ENCODE measurements at regions not wholly inside any gene's neighbourhood (a gene's known extent, or its start where the extent isn't known, plus 50 kb on each side); places are given as distances from the start of the nearest gene placed in this dataset.

GRCh38 chr2:188919824-188920223 is 54.3 kb upstream of the COL3A1 start:
- ChIA-PET CTCF (no interaction called here), POLR2A (interaction anchor here (0.6 kb wide), 1 partner anchor 992 kb away, joined by 4 read pairs; no protein-coding TSS in a partner anchor)
- TF ChIP-seq MYBL2 (CRISPR knock-in tag; IDR thresholded peaks at IDR 0.05): no peak
- TF ChIP-seq FOXK1 (CRISPR knock-in tag; IDR thresholded peaks at IDR 0.05): no peak
- TF ChIP-seq, protein P1, sequence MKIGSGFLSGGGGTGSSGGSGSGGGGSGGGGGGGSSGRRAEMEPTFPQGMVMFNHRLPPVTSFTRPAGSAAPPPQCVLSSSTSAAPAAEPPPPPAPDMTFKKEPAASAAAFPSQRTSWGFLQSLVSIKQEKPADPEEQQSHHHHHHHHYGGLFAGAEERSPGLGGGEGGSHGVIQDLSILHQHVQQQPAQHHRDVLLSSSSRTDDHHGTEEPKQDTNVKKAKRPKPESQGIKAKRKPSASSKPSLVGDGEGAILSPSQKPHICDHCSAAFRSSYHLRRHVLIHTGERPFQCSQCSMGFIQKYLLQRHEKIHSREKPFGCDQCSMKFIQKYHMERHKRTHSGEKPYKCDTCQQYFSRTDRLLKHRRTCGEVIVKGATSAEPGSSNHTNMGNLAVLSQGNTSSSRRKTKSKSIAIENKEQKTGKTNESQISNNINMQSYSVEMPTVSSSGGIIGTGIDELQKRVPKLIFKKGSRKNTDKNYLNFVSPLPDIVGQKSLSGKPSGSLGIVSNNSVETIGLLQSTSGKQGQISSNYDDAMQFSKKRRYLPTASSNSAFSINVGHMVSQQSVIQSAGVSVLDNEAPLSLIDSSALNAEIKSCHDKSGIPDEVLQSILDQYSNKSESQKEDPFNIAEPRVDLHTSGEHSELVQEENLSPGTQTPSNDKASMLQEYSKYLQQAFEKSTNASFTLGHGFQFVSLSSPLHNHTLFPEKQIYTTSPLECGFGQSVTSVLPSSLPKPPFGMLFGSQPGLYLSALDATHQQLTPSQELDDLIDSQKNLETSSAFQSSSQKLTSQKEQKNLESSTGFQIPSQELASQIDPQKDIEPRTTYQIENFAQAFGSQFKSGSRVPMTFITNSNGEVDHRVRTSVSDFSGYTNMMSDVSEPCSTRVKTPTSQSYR (CRISPR knock-in tag; IDR thresholded peaks at IDR 0.05): no peak
- TF ChIP-seq MXD4 (CRISPR knock-in tag; IDR thresholded peaks at IDR 0.05; ENCODE audit: borderline replicate concordance): no peak
- no peak for TF ChIP-seq KAT7 (CRISPR knock-in tag; IDR thresholded peaks at IDR 0.05; ENCODE audit: borderline replicate concordance)
- H3K4me3 Mint-ChIP-seq: no peak overlapping the region
- H3K27me3 Mint-ChIP-seq (ENCODE audit: low read depth): no peaks in the 10 kb centered on the region
- DNase-seq (ENCODE audit: low spot score): no peak
- no peaks in the 10 kb centered on the region for H3K9me3 Mint-ChIP-seq
- H3K36me3 Mint-ChIP-seq: no peaks in the 10 kb centered on the region
- H3K4me1 Mint-ChIP-seq: peaks cover 4% of the 10 kb centered on the region; the same call in 1 of the 2 replicates
- no peak overlapping the region for H3K27ac Mint-ChIP-seq
- no peak for ATAC-seq

GRCh38 chr2:188922191-188922590 is 52.0 kb upstream of the COL3A1 start:
- POLR2A ChIA-PET: no interaction called here

More at GRCh38 chr2:188922191-188922590, 52.0 kb upstream of the COL3A1 start:
- H3K4me3 Mint-ChIP-seq: no peak overlapping the region
- no peaks in the 10 kb centered on the region for H3K4me1 Mint-ChIP-seq
- H3K36me3 Mint-ChIP-seq: no peaks in the 10 kb centered on the region
- peaks cover 14% of the 10 kb centered on the region for H3K9me3 Mint-ChIP-seq
- no peaks in the 10 kb centered on the region for H3K27me3 Mint-ChIP-seq (ENCODE audit: low read depth)
- no peak for DNase-seq (ENCODE audit: low spot score)
- TF ChIP-seq ZNF219 (CRISPR knock-in tag; IDR thresholded peaks at IDR 0.05; ENCODE audit: borderline replicate concordance): no peak
- no peak for TF ChIP-seq ZNF396 (CRISPR knock-in tag; IDR thresholded peaks at IDR 0.05; ENCODE audit: borderline replicate concordance)
- TF ChIP-seq HMGXB4 (CRISPR knock-in tag; IDR thresholded peaks at IDR 0.05): no peak
- no peak for TF ChIP-seq ELF4 (CRISPR knock-in tag; IDR thresholded peaks at IDR 0.05; ENCODE audit: low read depth)
- TF ChIP-seq, protein P2, sequence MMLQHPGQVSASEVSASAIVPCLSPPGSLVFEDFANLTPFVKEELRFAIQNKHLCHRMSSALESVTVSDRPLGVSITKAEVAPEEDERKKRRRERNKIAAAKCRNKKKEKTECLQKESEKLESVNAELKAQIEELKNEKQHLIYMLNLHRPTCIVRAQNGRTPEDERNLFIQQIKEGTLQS (CRISPR knock-in tag; conservative IDR thresholded peaks at IDR 0.05): no peak
- no peak overlapping the region for H3K27ac Mint-ChIP-seq
- ATAC-seq: no peak
- CTCF ChIA-PET: no interaction called here

Data from WTC11 (cell line).